Body of pancreas (tissue), 4 donors: ENCODE measurements at regions not wholly inside any gene's neighbourhood (a gene's known extent, or its start where the extent isn't known, plus 50 kb on each side); places are given as distances from the start of the nearest gene placed in this dataset.

Source experiments
- POLR2A ChIP-seq, 3 donors: fragments of 450-650 bp; IDR thresholded peaks; one replicate each; pipeline ENCODE4 v1.6.1; 2016; ENCODE audit warnings: antibody characterized with exemption in 3 of 3, mild to moderate bottlenecking in 2 of 3
- TF ChIP-seq, protein P1 (sequence below), 7 experiments: fragments of 450-650 bp in 4 of 7; fragments of 200-600 bp in 3 of 7; sonication (generic) in 3 of 7; IDR thresholded peaks; one replicate each; pipeline ENCODE4 v1.5.1; 2016 to 2019; ENCODE audit warnings: antibody characterized with exemption in 7 of 7

GRCh38 chr12:130083002-130083401 lies 79.3 kb upstream of the FZD10 start:
- TF ChIP-seq POLR2A (IDR thresholded peaks at IDR 0.05) = no peak
- TF ChIP-seq, protein P1, sequence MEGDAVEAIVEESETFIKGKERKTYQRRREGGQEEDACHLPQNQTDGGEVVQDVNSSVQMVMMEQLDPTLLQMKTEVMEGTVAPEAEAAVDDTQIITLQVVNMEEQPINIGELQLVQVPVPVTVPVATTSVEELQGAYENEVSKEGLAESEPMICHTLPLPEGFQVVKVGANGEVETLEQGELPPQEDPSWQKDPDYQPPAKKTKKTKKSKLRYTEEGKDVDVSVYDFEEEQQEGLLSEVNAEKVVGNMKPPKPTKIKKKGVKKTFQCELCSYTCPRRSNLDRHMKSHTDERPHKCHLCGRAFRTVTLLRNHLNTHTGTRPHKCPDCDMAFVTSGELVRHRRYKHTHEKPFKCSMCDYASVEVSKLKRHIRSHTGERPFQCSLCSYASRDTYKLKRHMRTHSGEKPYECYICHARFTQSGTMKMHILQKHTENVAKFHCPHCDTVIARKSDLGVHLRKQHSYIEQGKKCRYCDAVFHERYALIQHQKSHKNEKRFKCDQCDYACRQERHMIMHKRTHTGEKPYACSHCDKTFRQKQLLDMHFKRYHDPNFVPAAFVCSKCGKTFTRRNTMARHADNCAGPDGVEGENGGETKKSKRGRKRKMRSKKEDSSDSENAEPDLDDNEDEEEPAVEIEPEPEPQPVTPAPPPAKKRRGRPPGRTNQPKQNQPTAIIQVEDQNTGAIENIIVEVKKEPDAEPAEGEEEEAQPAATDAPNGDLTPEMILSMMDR (IDR thresholded peaks at IDR 0.05) = no peak
